GM19239 (cell line): ENCODE measurements at regions not wholly inside any gene's neighbourhood (a gene's known extent, or its start where the extent isn't known, plus 50 kb on each side); places are given as distances from the start of the nearest gene placed in this dataset.
"Not testable (repeated sequence)": the region's sequence is repeated elsewhere in the genome, so short reads cannot be mapped to it uniquely, and the experiment has no call there.

Source experiments
- DNase-seq: peaks from one replicate; pipeline ENCODE4 v3.0.0; 2011; ENCODE audit warnings: low spot score; ENCODE audit not compliant: insufficient read length
- FAIRE-seq: peaks from 2 replicates; lab custom pipeline; 2011; peaks lifted over from hg19 to GRCh38; lab: Jason Lieb, UNC

DNA sequence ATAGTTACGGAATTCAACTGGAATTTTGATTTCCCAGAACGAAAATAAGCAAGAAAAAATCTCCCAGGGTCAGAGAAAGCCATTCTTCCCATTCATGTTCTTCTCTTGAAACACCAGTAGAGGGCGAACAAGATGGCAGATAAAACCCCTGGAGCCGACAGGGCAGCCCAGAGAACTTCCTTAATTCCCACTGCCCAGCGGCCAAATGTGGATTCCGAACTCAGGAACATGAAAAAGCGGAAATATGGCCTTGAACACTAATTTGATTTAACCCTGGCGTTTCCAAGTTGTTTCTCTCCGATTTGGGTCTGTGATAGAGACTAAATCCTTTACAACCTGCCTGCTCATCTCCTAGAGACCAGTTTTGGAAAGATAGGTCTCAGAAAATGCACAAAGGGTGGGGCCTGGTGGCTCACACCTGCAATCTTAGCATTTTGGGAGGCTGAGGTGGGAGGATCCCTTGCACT is 100.7 kb upstream of the WAC start:
- peak; percentile 31 for DNase-seq
- peak; percentile 90 for FAIRE-seq

DNA sequence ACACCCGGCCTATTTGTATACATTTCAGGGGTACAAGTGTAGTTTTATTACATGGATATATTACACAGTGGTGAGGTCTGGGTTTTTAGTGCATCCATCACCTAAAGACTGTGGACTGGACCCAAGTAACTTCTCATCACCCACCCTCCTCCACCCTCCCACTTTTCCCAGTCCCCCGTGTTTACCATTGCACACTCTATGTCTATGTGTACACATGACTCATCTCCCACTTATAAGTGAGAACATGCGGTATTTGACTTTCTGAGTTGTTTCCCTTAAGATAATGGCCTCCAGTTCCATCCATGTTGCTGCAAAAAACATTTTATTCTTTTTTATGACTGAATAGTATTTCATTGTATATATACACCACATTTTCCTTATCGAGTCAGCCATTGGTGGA is 98.9 kb upstream of the WAC start:
- FAIRE-seq = no peak

DNA sequence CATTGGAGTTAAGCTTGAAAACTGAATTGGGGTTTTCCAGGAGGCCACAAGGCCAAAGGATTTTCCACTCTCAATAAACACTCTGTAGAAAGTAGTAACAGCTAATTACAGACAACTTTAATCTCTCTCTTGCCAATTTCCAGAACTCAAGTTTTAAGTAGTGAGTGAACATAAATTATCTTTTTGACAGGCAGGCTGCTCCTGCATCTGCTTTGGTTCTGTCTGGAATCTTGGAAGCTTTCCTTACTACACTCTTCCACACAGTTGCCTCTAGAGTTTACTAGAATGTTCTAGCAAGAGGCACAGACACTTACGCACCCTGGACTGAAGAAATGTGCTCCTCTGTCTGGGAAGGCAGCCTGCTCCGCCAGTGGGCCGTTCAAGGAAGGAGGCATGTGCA is 90.5 kb upstream of the WAC start:
- DNase-seq (no peak), FAIRE-seq (no peak)

More for the DNA sequence above, 98.9 kb upstream of the WAC start:
- no peak for DNase-seq

DNA sequence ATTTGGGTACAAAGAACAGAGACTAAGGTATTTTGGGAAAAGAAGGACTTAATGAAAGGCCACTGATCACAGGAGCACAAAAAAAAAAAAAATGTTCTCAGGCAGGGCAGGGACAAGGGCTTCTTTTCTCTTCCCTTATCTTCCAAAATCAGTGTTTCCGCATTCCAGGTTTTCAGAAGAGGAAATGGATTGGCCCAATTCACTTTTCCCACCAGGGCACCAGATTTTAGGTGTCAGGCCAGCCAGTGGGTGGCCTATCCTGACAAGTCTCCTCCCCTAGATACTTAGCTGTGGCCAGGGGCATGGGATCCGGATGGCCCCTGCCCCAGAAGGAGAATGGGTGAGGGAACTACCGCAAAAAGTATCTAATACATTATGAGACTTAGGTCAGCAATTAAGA is 88.9 kb upstream of the WAC start:
- no peak for FAIRE-seq

DNA sequence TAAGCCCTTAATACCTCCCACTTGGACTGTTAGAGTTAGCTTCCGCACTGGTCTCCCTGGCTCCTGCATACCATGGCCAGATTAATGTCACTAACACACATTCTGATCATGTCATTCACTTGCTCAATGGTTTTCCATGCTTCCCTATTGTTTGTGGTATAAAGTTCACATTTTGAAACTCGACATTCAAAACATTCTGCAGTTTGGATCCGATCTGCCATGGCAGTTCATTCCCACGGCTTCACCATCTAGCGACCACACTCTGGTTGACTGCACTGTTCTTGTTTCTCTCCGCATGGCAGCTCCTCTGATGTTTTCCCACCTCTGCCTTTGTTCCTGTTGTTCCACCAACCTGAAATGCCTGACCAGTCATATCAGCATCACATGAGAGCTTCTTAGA is 87.4 kb upstream of the WAC start:
- no peak for DNase-seq
- FAIRE-seq = no peak

More for the DNA sequence above, 88.9 kb upstream of the WAC start:
- DNase-seq = no peak

DNA sequence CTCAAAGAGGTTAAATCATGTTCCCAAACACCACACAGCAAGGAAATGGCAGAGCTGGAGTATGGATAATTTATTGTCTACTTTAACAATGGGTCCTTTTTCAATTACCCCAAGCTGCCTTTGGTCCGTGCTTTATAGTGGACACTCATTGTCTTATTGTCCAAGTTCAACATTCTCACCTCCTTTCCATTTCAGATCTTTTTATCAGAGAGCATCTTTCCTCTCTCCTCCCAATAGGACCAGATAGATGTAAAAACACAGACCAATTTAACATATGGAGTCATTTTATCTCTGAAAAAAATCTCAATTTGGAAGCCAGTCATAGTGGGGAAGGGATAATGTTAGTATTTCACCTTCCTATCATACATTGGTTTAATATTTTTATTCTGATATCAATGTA is 83.5 kb upstream of the WAC start:
- DNase-seq (no peak), FAIRE-seq (no peak)

DNA sequence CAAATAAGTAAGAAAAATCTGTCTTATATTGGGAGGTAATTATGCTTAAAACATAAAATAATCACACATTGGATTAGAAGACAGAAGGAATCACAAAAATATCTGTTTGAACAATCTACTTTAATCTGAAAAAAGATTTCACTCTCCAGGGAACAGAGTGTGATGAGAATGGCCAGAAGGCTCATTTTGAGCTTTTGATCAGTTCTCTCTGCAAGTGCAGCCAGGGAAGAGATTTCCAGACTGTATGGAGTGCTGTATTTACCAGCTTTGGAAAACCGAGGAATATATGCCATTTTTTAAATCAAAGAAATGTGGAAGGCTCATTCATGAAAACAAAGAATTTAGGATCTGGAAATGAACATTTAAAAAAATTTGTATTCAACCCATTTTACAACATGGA is 83.0 kb upstream of the WAC start:
- no peak for DNase-seq
- no peak for FAIRE-seq

DNA sequence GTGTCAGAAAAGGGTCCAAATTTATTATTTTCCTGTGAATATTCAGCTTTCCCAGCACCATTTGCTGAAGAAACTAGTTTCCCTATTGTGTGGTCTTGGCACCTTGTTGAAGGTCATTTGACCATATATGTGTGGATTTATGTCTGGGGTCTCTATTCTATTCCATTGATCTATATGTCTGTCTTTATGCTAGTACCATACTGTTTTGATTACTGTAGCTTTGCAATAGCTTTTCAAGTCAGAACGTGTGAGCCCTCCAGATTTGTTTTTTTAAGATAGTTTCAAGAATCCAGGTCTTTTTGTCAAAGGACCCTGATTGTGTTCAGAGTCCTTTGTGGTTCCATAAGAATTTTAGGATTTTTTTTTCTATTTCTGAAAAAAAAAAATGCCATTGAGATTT is 79.0 kb upstream of the WAC start:
- FAIRE-seq = no peak
- DNase-seq = no peak

DNA sequence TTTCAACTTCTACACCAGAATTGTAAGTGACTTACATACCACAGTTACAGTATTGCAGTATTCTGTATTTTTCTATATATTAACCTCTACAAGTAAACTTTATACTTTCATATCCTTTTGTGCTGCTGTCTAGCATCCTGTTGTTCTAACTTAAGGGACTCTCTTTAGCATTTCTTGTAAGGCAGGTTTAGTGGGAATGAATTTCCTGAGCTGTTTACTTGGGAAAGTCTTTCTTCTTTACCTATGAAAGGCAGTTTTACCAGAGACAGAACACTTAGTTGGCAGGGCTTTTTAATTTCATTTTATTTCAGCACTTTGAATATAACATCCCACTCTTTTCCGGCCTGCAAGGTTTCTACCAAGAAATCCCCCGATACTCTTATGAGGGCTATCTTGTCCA is 75.8 kb upstream of the WAC start:
- DNase-seq = no peak
- no peak for FAIRE-seq

DNA sequence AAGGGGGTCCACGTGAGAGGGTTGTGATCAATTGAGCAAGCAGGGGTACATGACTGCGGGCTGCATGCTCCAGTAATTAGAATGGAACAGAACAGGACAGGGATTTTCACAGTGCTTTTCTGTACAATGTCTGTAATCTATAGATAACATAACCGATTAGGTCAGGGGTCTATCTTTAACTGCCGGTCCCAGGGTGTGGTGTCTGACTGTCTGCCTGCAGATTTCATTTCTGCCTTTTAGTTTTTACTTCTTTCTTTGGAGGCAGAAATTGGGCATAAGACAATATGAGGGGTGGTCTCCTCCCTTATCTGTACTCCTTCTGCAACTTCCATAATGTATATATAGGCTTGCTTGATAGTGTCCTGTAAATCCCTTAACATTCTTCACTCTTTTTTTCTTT is 75.0 kb upstream of the WAC start:
- not testable (repeated sequence) for DNase-seq, FAIRE-seq

DNA sequence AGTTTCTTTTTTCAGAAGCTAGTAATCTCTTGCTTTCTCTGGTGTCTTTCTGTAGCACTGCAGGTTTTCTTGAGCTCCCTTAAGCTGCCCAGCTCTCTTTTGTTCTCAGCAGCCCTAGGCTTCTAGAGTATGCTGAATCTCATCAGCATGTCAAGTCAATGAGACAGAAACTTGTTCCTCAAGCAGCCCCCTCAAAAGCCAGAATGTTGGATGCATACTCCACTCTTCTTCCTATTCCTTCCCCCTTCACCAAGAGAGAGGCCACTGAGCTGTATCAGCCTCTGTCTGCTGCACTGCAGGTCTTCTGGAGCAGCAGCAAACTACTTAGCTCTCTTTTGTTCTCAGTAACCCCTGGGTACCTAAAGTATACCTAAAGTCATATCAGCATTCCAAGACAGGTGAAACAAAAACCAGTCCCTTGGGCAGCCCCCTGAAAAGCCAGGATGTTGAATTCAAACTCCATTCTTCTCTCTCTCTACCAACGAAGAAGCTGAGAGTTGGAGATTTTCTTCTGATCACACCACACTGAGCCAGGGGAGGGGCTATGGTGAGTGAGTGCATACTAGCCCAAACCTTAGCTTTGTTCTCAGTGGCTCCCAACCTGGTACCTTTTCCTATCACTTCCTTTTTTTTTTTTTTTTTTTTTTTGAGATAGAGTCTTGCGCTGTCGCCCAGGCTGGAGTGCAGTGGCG is 73.3 kb upstream of the WAC start:
- FAIRE-seq = no peak
- no peak for DNase-seq

DNA sequence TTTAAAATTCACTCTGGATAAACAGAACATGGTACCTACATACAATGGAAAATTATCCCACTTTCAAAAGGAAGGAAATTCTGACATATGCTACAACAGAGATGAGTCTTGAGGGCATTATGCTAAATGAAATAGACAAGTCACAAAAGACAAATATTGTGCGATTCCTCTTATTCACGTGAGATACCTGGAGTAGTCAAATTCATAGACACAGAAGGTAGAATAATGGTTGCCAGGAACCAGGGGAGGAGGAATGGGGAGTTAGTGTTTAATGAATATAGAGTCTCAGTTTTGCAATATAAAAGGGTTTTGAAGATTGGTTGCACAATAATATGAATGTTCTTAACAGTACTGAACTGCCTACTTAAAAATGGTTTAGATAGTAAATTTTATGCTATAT is 69.8 kb upstream of the WAC start:
- DNase-seq (no peak), FAIRE-seq (no peak)

DNA sequence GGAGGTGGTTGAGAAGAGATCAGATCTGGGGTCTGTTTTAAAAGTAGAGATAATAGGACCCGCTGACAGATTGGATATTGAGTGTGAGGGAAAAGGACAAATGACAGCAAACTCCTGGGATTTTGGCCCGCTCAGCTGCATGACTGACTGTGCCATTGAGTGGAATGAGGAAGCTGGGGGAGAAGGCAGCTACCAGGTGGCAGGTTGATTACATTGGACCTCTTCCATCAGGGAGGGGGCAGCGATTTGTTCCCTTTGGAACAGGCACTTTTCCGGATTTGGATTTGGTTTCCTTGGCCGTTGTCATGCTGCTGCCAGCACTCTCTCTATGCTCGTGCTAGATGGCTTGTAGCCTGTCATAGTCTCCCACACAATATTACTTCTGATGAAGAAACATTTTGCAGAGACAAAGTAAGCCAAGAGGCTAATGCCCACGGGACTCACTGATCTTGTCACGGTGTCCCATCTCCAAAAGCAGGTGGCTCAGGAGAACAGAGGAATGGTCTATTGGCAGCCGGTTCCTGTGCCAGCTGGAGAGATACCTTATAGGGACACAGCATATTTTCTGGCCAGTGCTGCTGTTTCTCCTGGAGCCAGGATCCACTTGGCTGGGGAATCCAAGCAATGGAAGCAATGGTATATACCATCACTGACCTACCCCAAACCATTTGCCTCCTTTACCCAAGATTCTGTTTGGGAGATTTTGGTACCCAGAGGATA is 69.1 kb upstream of the WAC start:
- DNase-seq (no peak), FAIRE-seq (no peak)

DNA sequence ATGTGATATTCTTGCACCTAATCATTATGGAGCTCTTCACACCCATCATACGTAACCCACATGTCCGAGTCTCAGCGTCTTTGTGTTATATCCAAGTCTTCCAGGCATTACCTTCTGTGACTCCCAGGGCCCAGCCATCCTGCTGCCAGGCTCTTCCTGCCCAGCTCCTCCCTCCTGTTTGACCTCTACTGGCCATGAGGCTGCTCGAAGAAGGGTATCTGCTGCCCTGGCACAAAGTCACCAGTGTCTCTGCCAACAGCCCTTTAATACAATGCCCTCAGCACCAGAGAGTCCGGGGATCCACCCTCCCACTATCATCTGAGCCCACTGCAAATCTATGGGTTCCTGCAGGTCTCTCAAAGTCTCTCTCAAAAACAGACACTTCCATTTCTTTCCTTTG is 65.3 kb upstream of the WAC start:
- FAIRE-seq = no peak
- no peak for DNase-seq

DNA sequence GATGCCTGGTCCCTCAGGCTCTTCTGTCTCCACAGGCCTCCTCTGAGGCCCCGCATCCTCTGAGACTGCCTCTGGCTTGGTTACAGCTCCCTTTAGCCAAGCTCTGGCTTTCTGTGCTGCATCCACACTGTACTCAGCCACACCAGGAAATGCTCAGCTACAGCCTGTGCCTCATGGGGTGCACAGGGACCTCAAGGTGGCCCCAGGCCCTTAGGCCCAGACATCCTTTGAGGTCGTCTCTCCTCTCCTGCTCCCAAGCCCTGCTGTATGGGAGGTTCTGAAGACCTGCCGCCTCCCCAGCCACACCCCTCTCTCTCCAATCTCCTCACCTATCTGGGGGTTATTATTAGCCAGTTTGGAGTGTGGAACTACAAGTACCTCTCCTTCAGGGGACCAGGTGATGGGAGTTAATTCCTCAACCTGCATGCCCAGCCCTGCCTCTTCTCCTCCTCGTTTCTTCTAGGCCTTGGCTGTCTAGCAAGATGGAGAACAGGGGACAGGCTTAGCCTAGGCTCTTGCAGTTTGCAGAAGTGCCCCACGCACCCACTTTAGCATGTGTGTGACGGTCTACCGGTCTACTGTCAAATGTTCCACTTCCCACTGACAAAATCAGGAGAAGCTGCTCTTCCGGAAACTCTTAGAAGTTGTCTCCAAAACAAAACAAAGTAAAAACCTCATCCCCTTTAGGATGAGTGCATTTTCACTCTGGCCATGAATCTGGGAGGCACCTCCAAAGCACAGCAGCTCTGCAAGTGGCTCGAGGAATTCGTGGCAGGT is 64.0 kb upstream of the WAC start:
- DNase-seq = no peak
- no peak for FAIRE-seq

DNA sequence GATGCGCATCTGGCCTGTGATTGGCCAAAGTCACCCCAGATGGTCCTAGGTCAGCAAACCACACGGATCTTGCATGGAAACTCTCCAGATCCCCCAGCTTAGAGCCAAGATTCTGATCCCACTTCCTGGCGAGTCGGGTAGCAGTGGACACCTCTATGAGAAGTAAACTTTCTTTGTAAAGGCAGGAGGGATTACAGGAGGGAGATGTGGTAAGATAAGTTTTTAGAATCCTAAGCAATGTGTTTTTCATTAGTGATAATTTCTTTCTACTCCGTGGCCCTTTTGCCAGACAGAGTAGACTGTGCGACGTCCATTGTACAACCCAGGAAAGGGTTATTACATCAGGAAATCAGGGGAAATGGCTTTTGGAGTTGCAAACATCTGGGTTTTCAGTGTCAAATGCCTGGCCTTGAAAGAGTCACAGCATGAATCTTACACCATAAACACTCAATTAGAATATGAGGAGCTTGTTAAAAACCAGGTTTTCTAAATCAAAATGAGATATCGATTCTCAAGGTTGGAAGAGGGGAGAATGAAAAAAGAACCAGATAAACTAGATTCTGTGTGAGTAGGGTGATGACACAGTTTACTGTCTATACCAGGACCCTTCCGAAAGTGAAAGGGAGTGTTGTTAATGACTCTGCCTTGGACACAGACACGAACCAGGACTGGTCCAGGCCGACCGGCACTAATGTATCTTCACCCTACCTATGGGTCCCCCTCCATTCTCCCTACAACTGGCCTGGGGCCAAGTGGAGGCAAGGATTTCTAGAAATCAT is 61.9 kb upstream of the WAC start:
- FAIRE-seq (no peak), DNase-seq (no peak)

DNA sequence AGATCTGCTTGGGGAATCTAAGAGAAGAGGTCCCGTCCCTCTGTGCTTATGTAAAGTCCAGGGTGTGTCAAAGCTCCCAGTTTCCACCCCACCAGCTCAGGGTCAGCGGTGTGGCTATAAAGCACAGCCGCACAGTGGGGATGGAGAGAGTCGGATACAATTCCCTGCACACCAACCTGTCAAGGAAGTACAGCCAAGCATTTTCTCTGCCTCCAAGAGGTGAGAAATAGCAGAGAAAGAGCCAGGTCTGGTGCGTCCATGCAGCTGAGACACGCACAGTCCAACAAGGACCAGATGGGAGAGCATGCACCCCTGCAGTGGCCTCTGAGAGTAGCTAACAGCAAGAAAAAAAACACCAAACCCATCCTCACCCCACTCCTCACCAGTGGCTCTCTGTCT is 61.3 kb upstream of the WAC start:
- DNase-seq = no peak
- no peak for FAIRE-seq

DNA sequence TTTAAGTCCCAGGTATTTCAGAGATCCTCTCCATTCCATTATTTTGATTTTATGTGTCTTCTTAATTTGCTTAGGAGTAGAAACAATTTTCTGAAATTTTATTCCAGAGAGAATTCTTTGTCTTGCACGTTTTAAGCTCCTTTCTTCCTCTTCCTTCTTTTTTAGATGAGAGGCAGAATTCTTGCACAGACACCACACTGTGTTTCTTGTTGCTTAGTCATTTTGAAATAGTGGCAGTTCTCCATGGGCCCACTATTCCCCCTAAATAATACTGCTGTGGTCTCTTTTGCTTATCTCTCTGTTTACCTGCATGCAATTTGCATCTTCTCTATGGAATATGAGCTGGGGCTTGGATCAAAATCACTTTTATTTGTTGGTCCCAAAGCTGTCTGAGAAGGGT is 54.3 kb upstream of the WAC start:
- FAIRE-seq (no peak), DNase-seq (no peak)

DNA sequence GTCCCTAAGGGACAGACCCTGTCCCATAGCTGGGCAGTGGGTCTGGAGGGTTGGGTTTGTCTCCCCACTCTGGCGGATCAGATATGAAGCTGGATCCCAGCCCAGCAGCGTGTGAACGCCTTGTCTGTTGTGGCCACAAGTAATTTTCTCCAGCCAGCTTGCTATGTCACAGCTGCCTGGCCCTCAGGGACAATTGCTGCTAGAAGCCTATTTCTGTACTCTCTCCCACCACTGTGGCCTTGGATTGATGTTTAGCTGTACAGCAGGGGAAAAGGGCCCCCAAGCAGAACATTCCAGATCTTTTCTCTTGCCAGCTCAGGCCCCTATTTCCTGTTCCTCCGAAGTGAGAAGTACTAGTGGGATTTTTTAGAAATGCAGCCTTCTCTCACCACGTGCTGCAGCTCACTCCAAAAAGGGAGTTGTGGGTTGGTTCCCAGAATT is 53.5 kb upstream of the WAC start:
- DNase-seq = no peak
- FAIRE-seq = no peak

DNA sequence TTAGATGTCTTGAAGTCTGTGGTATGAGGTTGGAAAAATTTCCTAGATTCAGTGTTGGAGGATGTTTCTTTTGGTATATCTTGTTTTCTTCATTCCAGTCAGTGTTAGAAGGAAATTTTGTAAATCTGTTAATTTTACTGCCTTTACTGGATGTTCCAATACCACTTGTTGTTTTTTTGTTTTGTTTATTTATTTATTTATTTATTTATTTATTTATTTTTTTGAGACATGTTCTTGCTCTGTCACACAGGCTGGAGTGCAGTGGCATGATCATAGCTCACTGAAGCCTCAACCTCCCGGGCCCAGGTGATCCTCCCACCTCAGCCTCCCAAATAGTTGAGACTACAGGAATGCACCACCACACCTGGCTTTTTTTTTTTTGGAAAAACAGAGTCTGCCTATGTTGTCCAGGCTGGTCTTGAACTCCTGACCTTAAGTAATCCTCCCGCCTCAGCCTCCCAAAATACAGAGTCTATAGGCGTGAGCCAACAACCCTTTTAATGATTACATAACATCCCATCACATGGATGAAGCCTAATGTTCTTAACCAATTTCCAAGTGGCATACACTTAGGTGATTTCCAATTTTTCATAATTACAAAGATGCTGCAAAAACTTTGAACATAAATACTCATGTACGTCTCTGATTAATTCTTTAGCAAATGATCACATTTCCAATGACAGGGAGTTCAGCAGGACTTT is 52.8 kb upstream of the WAC start:
- no peak for DNase-seq
- FAIRE-seq = no peak
